Esophagus mucosa (tissue), 1 donor: ENCODE measurements at regions not wholly inside any gene's neighbourhood (a gene's known extent, or its start where the extent isn't known, plus 50 kb on each side); places are given as distances from the start of the nearest gene placed in this dataset.
"Not testable (repeated sequence)": the region's sequence is repeated elsewhere in the genome, so short reads cannot be mapped to it uniquely, and the experiment has no call there.

ENCODE experiments used
- ATAC-seq: fragments of 200-7000 bp; cut with Tn5 transposase; one replicate; pipeline ENCODE4 v1.9.1; 2020
- donor health status: DM: yes; HTN: yes; CAD: no.

GRCh38 chr3:193047461-193047860 is 129.8 kb upstream of the MB21D2 start:
- not testable (repeated sequence) for ATAC-seq

GRCh38 chr3:193048127-193048526 is 130.5 kb upstream of the MB21D2 start:
- no peak for ATAC-seq

- no peak for ATAC-seq
Measured at GRCh38 chr3:193049935-193050334, 132.3 kb upstream of the MB21D2 start.

GRCh38 chr3:193051314-193051713 is 133.7 kb upstream of the MB21D2 start:
- ATAC-seq = no peak

- no peak for ATAC-seq
Measured at GRCh38 chr3:193052354-193053045, 134.8 kb upstream of the MB21D2 start.

GRCh38 chr3:193053046-193053435 is 135.4 kb upstream of the MB21D2 start:
- ATAC-seq = no peak

- no peak for ATAC-seq
Measured at GRCh38 chr3:193055352-193055751, 137.7 kb upstream of the MB21D2 start.

- no peak for ATAC-seq
Measured at GRCh38 chr3:193057616-193058015, 140.0 kb upstream of the MB21D2 start.

GRCh38 chr3:193060748-193061546 is 143.3 kb upstream of the MB21D2 start:
- no peak for ATAC-seq

- no peak for ATAC-seq
Measured at GRCh38 chr3:193068365-193068764, 150.7 kb upstream of the MB21D2 start.

- not testable (repeated sequence) for ATAC-seq
Measured at GRCh38 chr3:193069732-193070131, 152.1 kb upstream of the MB21D2 start.

GRCh38 chr3:193078996-193079753 is 161.5 kb upstream of the MB21D2 start:
- ATAC-seq = no peak

GRCh38 chr3:193080821-193081365 is 160.1 kb upstream of the PLAAT1 start:
- ATAC-seq = no peak

GRCh38 chr3:193085655-193086054 is 155.4 kb upstream of the PLAAT1 start:
- ATAC-seq = no peak

- ATAC-seq = no peak
Measured at GRCh38 chr3:193086681-193087080, 154.3 kb upstream of the PLAAT1 start.

- no peak for ATAC-seq
Measured at GRCh38 chr3:193087336-193087735, 153.7 kb upstream of the PLAAT1 start.

GRCh38 chr3:193095366-193095765 is 145.7 kb upstream of the PLAAT1 start:
- ATAC-seq = no peak

GRCh38 chr3:193096076-193096475 is 144.9 kb upstream of the PLAAT1 start:
- no peak for ATAC-seq

- ATAC-seq = no peak
Measured at GRCh38 chr3:193114431-193115340, 126.3 kb upstream of the PLAAT1 start.

- no peak for ATAC-seq
Measured at GRCh38 chr3:193116871-193117270, 124.2 kb upstream of the PLAAT1 start.

GRCh38 chr3:193118907-193119306 is 122.1 kb upstream of the PLAAT1 start:
- ATAC-seq = no peak

GRCh38 chr3:193119926-193120325 is 121.1 kb upstream of the PLAAT1 start:
- ATAC-seq = no peak
